ENCODE measurements at regions not wholly inside any gene's neighbourhood (a gene's known extent, or its start where the extent isn't known, plus 50 kb on each side); places are given as distances from the start of the nearest gene placed in this dataset.
A peak's percentile ranks its signal among the peaks of the same experiment; 100 is the strongest.

- TF ChIP-seq CTCF (IDR thresholded peaks at IDR 0.05; ENCODE audit: insufficient read depth, low read depth, low read length, missing control alignments): no peak
- no peak for DNase-seq (ENCODE audit: low read depth)
- no peak overlapping the region for H3K4me3 ChIP-seq (ENCODE audit: low read length)
Measured at GRCh38 chr10:4434516-4435071, 391.4 kb upstream of the AKR1E2 start.

- H3K4me3 ChIP-seq (ENCODE audit: low read length): no peak overlapping the region
- no peak for TF ChIP-seq CTCF (IDR thresholded peaks at IDR 0.05; ENCODE audit: insufficient read depth, low read depth, low read length, missing control alignments)
- DNase-seq (ENCODE audit: low read depth): no peak
Measured at GRCh38 chr10:4434105-4434504, 391.9 kb upstream of the AKR1E2 start.

GRCh38 chr10:4431114-4431863 is 394.7 kb upstream of the AKR1E2 start:
- no peak for TF ChIP-seq CTCF (IDR thresholded peaks at IDR 0.05; ENCODE audit: insufficient read depth, low read depth, low read length, missing control alignments)

GRCh38 chr10:4429571-4429970 is 396.4 kb upstream of the AKR1E2 start:
- no peak overlapping the region for H3K4me3 ChIP-seq (ENCODE audit: low read length)
- DNase-seq (ENCODE audit: low read depth): no peak
- TF ChIP-seq CTCF (IDR thresholded peaks at IDR 0.05; ENCODE audit: insufficient read depth, low read depth, low read length, missing control alignments): no peak

More at GRCh38 chr10:4431114-4431863, 394.7 kb upstream of the AKR1E2 start:
- DNase-seq (ENCODE audit: low read depth): peak; percentile 9
- H3K4me3 ChIP-seq (ENCODE audit: low read length): no peak overlapping the region

- DNase-seq (ENCODE audit: low read depth): no peak
- H3K4me3 ChIP-seq (ENCODE audit: low read length): no peak overlapping the region
- TF ChIP-seq CTCF (IDR thresholded peaks at IDR 0.05; ENCODE audit: insufficient read depth, low read depth, low read length, missing control alignments): no peak
Measured at GRCh38 chr10:4427532-4427931, 398.5 kb upstream of the AKR1E2 start.

GRCh38 chr10:4426866-4427265 is 399.1 kb upstream of the AKR1E2 start:
- no peak for TF ChIP-seq CTCF (IDR thresholded peaks at IDR 0.05; ENCODE audit: insufficient read depth, low read depth, low read length, missing control alignments)
- DNase-seq (ENCODE audit: low read depth): peak; percentile 47
- no peak overlapping the region for H3K4me3 ChIP-seq (ENCODE audit: low read length)

- H3K4me3 ChIP-seq (ENCODE audit: low read length): no peak overlapping the region
- DNase-seq (ENCODE audit: low read depth): no peak
- no peak for TF ChIP-seq CTCF (IDR thresholded peaks at IDR 0.05; ENCODE audit: insufficient read depth, low read depth, low read length, missing control alignments)
Measured at GRCh38 chr10:4409319-4409718, 416.7 kb upstream of the AKR1E2 start.
